Stomach smooth muscle (tissue), 2 donors: ENCODE measurements at regions not wholly inside any gene's neighbourhood (a gene's known extent, or its start where the extent isn't known, plus 50 kb on each side); places are given as distances from the start of the nearest gene placed in this dataset.

ENCODE experiments used
- H3K27ac ChIP-seq: one replicate; pipeline ENCODE4 v1.7.0; 2013; ENCODE audit warnings: mild to moderate bottlenecking, low read length, inconsistent platforms
- H3K27me3 ChIP-seq, 2 donors: one replicate each; pipeline ENCODE4 v1.7.0; 2013; ENCODE audit warnings: low read length in 2 of 2; ENCODE audit not compliant: insufficient read depth in 2 of 2, control insufficient read depth in 1 of 2
- H3K36me3 ChIP-seq, 2 donors: one replicate each; pipeline ENCODE4 v1.7.0; 2013; ENCODE audit warnings: low read length in 2 of 2; ENCODE audit not compliant: control insufficient read depth in 2 of 2, insufficient read depth in 2 of 2
- H3K4me1 ChIP-seq: one replicate; pipeline ENCODE4 v1.7.0; 2013; ENCODE audit warnings: low read length; ENCODE audit not compliant: control insufficient read depth, insufficient read depth
- H3K4me3 ChIP-seq, 2 donors: one replicate each; pipeline ENCODE4 v1.7.0; 2013; ENCODE audit warnings: low read length in 2 of 2
- H3K9ac ChIP-seq, 2 donors: one replicate each; pipeline ENCODE4 v1.7.0; 2013; ENCODE audit warnings: low read length in 2 of 2, mild to moderate bottlenecking in 1 of 2
- H3K9me3 ChIP-seq, 2 donors: one replicate each; pipeline ENCODE4 v1.7.0; 2013; ENCODE audit warnings: low read length in 2 of 2; ENCODE audit not compliant: control insufficient read depth in 2 of 2
- donor health status: healthy.
- donor health status: Pancreatic carcinoma.

GRCh38 chr9:82206946-82207345 lies 218.4 kb downstream of the SPATA31D1 start:
- H3K9me3 ChIP-seq, result peaks cover 0 to 2% of the 10 kb centered on the region in 2 donors
- H3K4me3 ChIP-seq, result no peak overlapping the region
- H3K27ac ChIP-seq, result no peak overlapping the region
- H3K36me3 ChIP-seq, result no peaks in the 10 kb centered on the region
- no peaks in the 10 kb centered on the region for H3K27me3 ChIP-seq
- no peak overlapping the region for H3K9ac ChIP-seq
- H3K4me1 ChIP-seq, result no peaks in the 10 kb centered on the region

GRCh38 chr9:82208741-82209450 lies 220.3 kb downstream of the SPATA31D1 start:
- Histone ChIP-seq H3K36me3 (no peaks in the 10 kb centered on the region), H3K4me3 (no peak overlapping the region), H3K4me1 (no peaks in the 10 kb centered on the region), H3K27me3 (no peaks in the 10 kb centered on the region), H3K27ac (no peak overlapping the region), H3K9me3 (peaks cover 3 to 6% of the 10 kb centered on the region in 2 donors), H3K9ac (no peak overlapping the region)

GRCh38 chr9:82209797-82210470 lies 221.4 kb downstream of the SPATA31D1 start:
- Histone ChIP-seq H3K27me3 (no peaks in the 10 kb centered on the region), H3K9ac (no peak overlapping the region), H3K4me1 (no peaks in the 10 kb centered on the region), H3K4me3 (no peak overlapping the region), H3K9me3 (peaks cover 3 to 6% of the 10 kb centered on the region in 2 donors), H3K27ac (no peak overlapping the region), H3K36me3 (no peaks in the 10 kb centered on the region)

- H3K4me1 ChIP-seq, result no peaks in the 10 kb centered on the region
- H3K9me3 ChIP-seq, result peaks cover 3 to 6% of the 10 kb centered on the region in 2 donors
- H3K27me3 ChIP-seq, result no peaks in the 10 kb centered on the region
- H3K9ac ChIP-seq, result no peak overlapping the region
- H3K36me3 ChIP-seq, result no peaks in the 10 kb centered on the region
- H3K4me3 ChIP-seq, result no peak overlapping the region
- no peak overlapping the region for H3K27ac ChIP-seq
These were observed 224.3 kb downstream of the SPATA31D1 start for GRCh38 chr9:82212885-82213284.

- peaks cover 3% of the 10 kb centered on the region in 2 donors for H3K9me3 ChIP-seq
- H3K36me3 ChIP-seq, result no peaks in the 10 kb centered on the region
- H3K9ac ChIP-seq, result no peak overlapping the region
- H3K4me1 ChIP-seq, result no peaks in the 10 kb centered on the region
- no peak overlapping the region for H3K4me3 ChIP-seq
- no peak overlapping the region for H3K27ac ChIP-seq
- H3K27me3 ChIP-seq, result no peaks in the 10 kb centered on the region
These were observed 227.9 kb downstream of the SPATA31D1 start for GRCh38 chr9:82216435-82216834.

GRCh38 chr9:82223442-82223841 lies 234.9 kb downstream of the SPATA31D1 start:
- Histone ChIP-seq H3K36me3 (no peaks in the 10 kb centered on the region), H3K4me1 (no peaks in the 10 kb centered on the region), H3K27me3 (no peaks in the 10 kb centered on the region), H3K9ac (no peak overlapping the region), H3K4me3 (no peak overlapping the region), H3K27ac (no peak overlapping the region), H3K9me3 (no peaks in the 10 kb centered on the region)

- Histone ChIP-seq H3K9me3 (peaks cover 9 to 22% of the 10 kb centered on the region in 2 donors), H3K9ac (no peak overlapping the region), H3K4me1 (no peaks in the 10 kb centered on the region), H3K36me3 (no peaks in the 10 kb centered on the region), H3K27ac (no peak overlapping the region), H3K4me3 (no peak overlapping the region), H3K27me3 (no peaks in the 10 kb centered on the region)
These were observed 242.8 kb downstream of the SPATA31D1 start for GRCh38 chr9:82231411-82231810.

- Histone ChIP-seq H3K4me3 (no peak overlapping the region), H3K4me1 (no peaks in the 10 kb centered on the region), H3K27ac (no peak overlapping the region), H3K36me3 (no peaks in the 10 kb centered on the region), H3K9me3 (peaks cover 9 to 22% of the 10 kb centered on the region in 2 donors), H3K27me3 (no peaks in the 10 kb centered on the region), H3K9ac (no peak overlapping the region)
These were observed 245.8 kb downstream of the SPATA31D1 start for GRCh38 chr9:82234160-82234943.

- H3K9me3 ChIP-seq, result peaks cover 2 to 4% of the 10 kb centered on the region in 2 donors
- H3K27ac ChIP-seq, result no peak overlapping the region
- H3K4me3 ChIP-seq, result no peak overlapping the region
- no peaks in the 10 kb centered on the region for H3K27me3 ChIP-seq
- H3K9ac ChIP-seq, result no peak overlapping the region
- H3K4me1 ChIP-seq, result no peaks in the 10 kb centered on the region
- no peaks in the 10 kb centered on the region for H3K36me3 ChIP-seq
These were observed 253.9 kb downstream of the SPATA31D1 start for GRCh38 chr9:82242285-82242963.

GRCh38 chr9:82247318-82247717 lies 258.7 kb downstream of the SPATA31D1 start:
- Histone ChIP-seq H3K4me3 (no peak overlapping the region), H3K27ac (no peak overlapping the region), H3K4me1 (no peaks in the 10 kb centered on the region), H3K9ac (no peak overlapping the region), H3K36me3 (no peaks in the 10 kb centered on the region), H3K27me3 (no peaks in the 10 kb centered on the region), H3K9me3 (peaks cover 0 to 4% of the 10 kb centered on the region in 2 donors)
